ENCODE measurements at regions not wholly inside any gene's neighbourhood (a gene's known extent, or its start where the extent isn't known, plus 50 kb on each side); places are given as distances from the start of the nearest gene placed in this dataset.
A peak's percentile ranks its signal among the peaks of the same experiment; 100 is the strongest.

DNA sequence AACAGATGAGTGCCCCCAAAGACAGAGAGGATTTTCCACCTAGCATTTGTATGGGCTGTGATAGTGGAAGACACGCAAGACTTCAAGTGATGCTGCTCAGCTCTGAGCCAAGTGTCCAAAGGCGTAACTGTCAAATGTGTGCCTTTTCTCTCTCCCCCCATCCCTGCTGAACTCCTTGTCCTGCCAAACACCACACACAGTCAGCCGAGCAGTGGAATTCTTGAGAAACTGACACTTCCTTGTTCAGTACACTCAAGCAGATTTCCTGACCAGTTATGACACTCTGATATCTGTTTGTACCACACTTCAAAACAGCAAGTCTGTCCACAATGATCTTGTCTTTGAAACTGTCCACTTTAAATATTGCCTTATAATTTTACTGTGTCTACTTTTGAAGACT lies 166.4 kb downstream of the PIK3R1 start:
- TF ChIP-seq, protein P1, sequence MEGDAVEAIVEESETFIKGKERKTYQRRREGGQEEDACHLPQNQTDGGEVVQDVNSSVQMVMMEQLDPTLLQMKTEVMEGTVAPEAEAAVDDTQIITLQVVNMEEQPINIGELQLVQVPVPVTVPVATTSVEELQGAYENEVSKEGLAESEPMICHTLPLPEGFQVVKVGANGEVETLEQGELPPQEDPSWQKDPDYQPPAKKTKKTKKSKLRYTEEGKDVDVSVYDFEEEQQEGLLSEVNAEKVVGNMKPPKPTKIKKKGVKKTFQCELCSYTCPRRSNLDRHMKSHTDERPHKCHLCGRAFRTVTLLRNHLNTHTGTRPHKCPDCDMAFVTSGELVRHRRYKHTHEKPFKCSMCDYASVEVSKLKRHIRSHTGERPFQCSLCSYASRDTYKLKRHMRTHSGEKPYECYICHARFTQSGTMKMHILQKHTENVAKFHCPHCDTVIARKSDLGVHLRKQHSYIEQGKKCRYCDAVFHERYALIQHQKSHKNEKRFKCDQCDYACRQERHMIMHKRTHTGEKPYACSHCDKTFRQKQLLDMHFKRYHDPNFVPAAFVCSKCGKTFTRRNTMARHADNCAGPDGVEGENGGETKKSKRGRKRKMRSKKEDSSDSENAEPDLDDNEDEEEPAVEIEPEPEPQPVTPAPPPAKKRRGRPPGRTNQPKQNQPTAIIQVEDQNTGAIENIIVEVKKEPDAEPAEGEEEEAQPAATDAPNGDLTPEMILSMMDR (IDR thresholded peaks at IDR 0.05), result no peak
- TF ChIP-seq POLR2AphosphoS5 (IDR thresholded peaks at IDR 0.05) (peak in 1 of 2 donors; percentile 19), EP300 (IDR thresholded peaks at IDR 0.05) (no peak)
